NB4 (cell line): ENCODE measurements at regions not wholly inside any gene's neighbourhood (a gene's known extent, or its start where the extent isn't known, plus 50 kb on each side); places are given as distances from the start of the nearest gene placed in this dataset.

ENCODE experiments used
- CTCF ChIP-seq: IDR thresholded peaks from one replicate; pipeline ENCODE4 v1.5.1; 2012; ENCODE audit warnings: low read depth, low read length
- MYC ChIP-seq: IDR thresholded peaks from 2 replicates; pipeline ENCODE4 v1.6.1; 2011; ENCODE audit warnings: low read depth, low read length
- POLR2A ChIP-seq: IDR thresholded peaks from 2 replicates; pipeline ENCODE4 v1.6.1; 2011; ENCODE audit warnings: mild to moderate bottlenecking; ENCODE audit not compliant: insufficient read length; ENCODE audit errors: extremely low read depth

GRCh38 chr3:82999777-83000176 is 1238.3 kb upstream of the GBE1 start:
- TF ChIP-seq CTCF (no peak), POLR2A (no peak), MYC (no peak)
